Stimulated activated CD8-positive, alpha-beta memory T cell treated with anti-CD3 and anti-CD28 coated beads, Interleukin-15, amount 100 ng/mL, for 1 hour (primary cell): ENCODE measurements at regions not wholly inside any gene's neighbourhood (a gene's known extent, or its start where the extent isn't known, plus 50 kb on each side); places are given as distances from the start of the nearest gene placed in this dataset.
"Not testable (repeated sequence)": the region's sequence is repeated elsewhere in the genome, so short reads cannot be mapped to it uniquely, and the experiment has no call there.

Source experiments
- DNase-seq: peaks from one replicate; pipeline ENCODE4 v3.0.0-alpha.2; 2020; ENCODE audit warnings: low read depth

DNA sequence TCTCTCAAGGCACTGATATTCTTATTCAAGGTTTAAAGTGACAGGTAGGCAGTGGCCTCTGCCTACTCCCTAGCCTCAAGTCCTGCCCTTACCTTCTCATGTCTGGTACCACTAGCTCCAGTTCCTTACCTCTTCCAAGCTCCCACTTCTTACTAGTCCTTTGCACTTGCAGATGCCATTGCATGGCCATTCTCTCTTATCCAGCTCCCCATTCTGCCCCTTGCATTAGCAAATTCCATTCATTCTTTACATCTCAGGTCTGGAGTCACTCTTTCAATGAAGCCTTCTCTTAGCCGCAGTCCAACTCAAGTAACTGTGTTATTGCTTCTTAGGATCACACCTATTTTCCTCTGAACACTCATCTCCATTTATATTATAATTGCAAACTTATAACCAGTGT lies 807.1 kb downstream of the EDEM1 start:
- no peak for DNase-seq

DNA sequence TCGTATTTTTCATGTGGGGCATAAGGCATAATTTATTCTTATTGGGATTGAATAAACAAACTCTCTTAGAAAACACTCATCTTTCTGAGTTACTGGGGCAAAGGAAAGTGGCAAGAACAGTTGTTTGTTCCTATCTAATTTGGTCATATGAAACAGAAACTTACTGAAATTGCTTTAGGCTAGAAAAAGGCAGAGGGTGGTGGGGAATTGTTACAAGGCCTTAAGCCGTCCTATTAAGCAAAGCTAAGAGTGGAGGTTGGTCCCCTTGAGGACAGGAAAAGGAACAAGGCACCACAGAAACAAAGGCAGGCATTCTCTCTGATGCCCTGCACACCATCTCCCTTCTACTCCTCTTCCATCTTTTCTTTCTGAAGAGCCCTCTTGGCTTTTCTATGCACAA lies 830.9 kb downstream of the EDEM1 start:
- DNase-seq = no peak

GRCh38 chr3:6022621-6023020 lies 835.1 kb downstream of the EDEM1 start:
- no peak for DNase-seq

- no peak for DNase-seq
These were observed 835.9 kb upstream of the GRM7 start for GRCh38 chr3:6025032-6025431.

- DNase-seq = not testable (repeated sequence)
These were observed 830.3 kb upstream of the GRM7 start for GRCh38 chr3:6030648-6031047.

DNA sequence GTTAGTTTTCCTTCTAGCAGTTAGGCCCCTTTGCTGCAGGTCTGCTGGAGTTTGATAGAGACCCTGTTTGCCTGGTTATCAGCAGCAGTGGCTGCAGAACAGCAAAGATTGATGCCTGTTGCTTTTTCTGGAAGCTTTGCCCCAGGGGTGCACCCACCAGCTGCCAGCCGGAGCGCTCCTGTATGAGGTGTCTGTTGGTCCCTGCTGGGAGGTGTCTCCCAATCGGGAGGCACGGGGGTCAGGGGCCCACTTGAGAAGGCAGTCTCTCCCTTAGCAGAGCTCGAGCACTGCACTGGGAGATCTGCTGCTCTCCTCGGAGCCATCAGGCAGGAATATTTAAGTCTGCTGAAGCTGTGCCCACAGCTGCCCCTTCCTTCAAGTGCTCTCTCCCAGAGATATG lies 825.3 kb upstream of the GRM7 start:
- no peak for DNase-seq

DNA sequence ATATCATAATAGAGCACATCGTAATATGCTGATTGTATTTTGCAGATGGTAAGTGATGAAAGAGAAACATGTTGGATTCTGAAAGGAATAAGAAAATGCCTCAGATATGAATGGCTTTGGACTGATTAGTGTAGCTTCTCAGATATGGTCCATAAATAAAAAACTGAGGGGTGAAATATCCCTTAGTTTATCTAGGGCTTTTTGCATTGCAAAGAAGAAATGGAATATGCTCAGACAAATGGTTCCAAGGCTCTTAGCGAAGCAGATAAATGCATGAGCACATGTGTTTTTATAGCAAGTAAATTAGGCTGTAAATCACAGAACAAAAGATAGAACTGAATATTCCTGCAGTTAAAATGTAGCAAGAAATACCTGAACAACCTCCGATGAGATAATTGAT lies 820.9 kb upstream of the GRM7 start:
- no peak for DNase-seq

GRCh38 chr3:6041894-6042293 lies 819.0 kb upstream of the GRM7 start:
- no peak for DNase-seq

GRCh38 chr3:6047016-6047415 lies 813.9 kb upstream of the GRM7 start:
- no peak for DNase-seq

GRCh38 chr3:6060251-6060650 lies 800.7 kb upstream of the GRM7 start:
- no peak for DNase-seq

DNA sequence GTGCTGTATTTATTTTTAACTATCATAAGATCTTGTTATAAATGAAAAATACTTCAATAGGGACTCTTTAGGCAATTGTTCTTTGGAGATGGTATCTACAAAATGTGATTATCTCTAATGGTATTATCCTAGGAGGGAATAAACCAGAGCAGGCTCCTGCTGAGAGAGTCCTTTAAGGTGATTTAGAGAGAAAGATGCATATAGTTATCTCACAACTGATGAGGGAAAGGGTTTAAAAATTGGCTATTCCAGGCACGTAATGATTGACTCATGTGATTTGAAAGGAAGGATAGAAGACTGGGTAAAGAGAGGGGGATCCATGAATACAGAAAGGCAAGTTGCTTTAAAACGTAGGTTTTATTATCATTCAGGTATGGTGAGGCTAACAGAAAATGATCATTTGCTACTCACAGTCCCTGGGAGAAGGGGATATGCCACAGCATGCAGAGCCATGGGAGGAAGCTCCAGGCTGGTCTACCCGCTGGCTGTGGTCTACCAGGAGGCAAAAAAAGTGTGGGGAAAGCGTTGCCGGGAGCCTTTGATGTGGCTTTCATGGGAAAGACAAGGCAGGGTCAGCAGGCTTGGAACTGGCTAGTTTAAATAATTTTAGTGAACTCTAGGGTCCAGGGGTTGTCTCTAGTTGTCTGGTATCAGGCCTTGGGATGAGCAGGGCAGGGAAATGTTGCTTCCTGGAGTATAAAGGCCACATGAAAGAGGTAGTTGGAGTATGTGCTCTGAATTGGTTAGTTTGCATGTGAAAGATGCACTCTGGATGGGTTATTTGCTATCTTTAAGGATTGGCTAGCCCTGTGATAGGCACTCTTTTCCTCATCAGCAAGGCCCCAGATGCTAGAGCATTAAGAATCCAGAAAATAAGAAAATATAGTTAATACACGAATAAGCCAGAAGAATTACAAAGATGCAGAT lies 798.4 kb upstream of the GRM7 start:
- DNase-seq = no peak

DNA sequence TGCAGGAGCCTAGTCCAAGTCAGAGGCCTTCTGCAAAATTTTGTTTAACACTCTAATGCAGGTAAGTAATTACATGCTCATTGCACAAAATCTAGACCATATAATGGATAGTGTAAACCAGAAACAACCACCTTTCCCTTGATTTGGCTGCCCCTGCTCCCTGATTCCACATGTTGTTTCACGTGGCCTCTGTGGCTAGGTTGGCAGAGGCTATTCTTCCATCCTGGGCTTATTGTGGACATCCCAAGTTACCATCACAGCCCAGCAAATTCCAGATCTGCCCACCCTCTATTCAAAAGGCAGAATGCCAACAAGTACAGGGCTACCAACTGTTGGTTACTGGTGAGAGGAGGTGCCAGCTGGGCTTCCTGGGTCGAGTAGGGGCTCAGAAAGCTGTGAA lies 794.5 kb upstream of the GRM7 start:
- DNase-seq = no peak

- not testable (repeated sequence) for DNase-seq
These were observed 793.9 kb upstream of the GRM7 start for GRCh38 chr3:6066868-6067578.

- DNase-seq = no peak
These were observed 786.0 kb upstream of the GRM7 start for GRCh38 chr3:6074952-6075351.

DNA sequence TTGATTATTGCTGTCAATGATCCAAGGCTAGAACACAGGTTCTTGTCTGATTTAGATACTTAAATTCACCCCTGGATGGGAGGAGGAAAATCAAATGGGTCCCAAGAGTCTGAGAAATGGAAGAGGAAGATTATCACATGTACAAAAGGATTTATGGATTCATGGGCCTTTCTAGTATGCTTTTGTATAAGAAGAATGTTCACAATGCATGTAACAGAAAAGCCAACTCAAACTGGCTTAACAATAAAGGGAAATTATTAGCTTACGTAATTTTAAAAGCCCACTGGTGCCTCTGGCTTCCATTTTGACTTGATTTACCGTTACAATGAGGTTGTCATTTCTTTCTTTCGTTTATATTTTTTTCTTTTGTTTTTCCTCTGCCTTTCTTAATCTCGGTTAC lies 782.5 kb upstream of the GRM7 start:
- no peak for DNase-seq

GRCh38 chr3:6079011-6079410 lies 781.9 kb upstream of the GRM7 start:
- no peak for DNase-seq

DNA sequence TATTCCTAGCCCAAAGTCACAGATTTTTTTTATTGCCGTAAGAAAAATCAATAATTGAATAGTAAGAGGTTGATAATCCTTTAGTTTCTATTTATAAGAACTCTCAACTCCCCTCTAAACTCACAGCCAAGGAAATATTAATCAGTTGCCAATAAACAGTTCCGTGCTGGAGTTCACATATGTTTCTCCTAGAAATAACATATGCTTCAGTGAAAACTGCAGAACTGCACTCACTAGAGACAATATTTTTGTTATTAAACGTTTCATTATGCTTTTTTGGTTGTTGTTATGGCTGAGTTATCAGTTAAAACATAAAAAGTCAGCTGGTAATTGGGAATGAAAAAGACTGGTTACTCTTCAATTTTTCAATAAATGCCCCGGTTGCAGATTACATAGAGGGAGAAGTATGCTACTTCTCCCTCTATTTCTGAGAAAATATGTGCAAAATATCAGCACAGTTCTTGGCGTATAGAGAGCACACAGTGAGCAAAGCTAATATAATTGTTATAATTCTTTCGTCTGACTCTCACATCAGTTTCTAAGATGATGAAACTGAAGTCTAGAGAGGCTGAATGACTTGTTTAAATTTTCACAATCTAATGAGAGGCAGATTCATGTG lies 781.2 kb upstream of the GRM7 start:
- DNase-seq = no peak

DNA sequence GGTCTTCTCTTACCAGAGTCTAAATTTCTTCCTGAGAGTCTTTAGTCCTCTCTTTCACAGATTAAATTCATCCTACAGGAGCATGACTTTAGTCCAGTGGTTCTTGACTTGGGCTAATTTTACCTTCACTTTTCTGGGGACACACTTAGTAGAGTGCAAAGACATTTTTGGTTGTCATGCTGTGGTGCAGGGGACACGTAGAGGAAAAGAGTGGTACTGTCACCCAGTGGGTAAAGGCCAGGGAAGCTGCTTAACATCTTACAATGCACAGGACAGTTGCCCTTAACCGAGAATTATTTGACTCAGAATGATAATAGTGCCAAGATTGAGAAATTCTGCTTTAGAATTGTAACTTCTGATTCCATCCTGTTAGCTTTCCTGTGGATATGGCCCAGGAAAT lies 772.5 kb upstream of the GRM7 start:
- no peak for DNase-seq

- no peak for DNase-seq
These were observed 771.1 kb upstream of the GRM7 start for GRCh38 chr3:6089780-6090179.

DNA sequence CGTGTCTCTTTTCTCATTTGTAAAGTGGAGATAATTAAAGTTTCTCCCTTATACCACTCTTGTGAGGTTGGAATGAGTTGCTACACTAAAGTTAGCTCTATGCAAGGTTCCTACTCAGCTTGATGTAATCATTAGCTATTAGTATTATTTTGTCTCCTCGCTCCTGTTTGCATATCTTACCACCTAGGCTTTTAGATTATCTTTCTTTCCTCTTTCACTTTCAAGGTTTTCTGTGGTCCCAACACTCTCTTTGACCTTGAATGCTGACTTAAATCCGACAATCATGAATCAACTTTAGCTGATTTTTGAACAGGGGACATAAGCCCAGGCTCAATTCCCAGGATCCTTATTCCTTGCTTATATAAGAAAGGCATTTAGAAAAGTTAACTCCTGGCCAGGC lies 769.7 kb upstream of the GRM7 start:
- DNase-seq = no peak

- no peak for DNase-seq
These were observed 765.9 kb upstream of the GRM7 start for GRCh38 chr3:6095006-6095405.

DNA sequence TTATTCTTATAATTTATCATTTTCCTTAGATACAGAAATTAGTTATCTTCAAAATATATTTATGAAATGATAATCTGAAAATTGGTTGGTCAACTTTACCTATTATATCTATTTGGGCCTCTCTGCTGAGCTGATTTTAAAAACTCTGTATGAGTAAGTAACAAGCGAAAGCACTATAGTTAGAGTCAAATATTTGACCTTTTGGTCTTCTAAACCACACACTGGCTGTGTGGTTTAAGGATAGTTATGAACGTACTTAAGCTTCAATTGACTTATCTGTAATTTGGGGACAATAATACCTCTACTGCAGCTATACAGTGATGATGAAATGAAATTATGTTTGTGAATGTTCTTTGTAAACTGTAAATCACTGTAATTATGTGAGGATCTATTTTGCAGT lies 763.9 kb upstream of the GRM7 start:
- no peak for DNase-seq

- DNase-seq = no peak
These were observed 763.4 kb upstream of the GRM7 start for GRCh38 chr3:6097556-6097955.
